Transverse colon (tissue), 4 donors: ENCODE measurements at regions not wholly inside any gene's neighbourhood (a gene's known extent, or its start where the extent isn't known, plus 50 kb on each side); places are given as distances from the start of the nearest gene placed in this dataset.

Experiments used
- EP300 ChIP-seq: sonication (generic); formaldehyde crosslinking; IDR thresholded peaks from one replicate; pipeline ENCODE4 v1.6.1; 2017; ENCODE audit warnings: antibody characterized with exemption, low read depth
- POLR2AphosphoS5 ChIP-seq, 3 donors: sonication (generic); formaldehyde crosslinking; IDR thresholded peaks; one replicate each; pipeline ENCODE4 v1.6.1; 2016; ENCODE audit warnings: antibody characterized with exemption in 3 of 3
- TF ChIP-seq, protein P1 (sequence below), 5 experiments: fragments of 200-600 bp in 3 of 5; fragments of 450-650 bp in 2 of 5; sonication (generic) in 3 of 5; IDR thresholded peaks; 1 replicate in 2 of 5; 2 replicates in 3 of 5; pipeline ENCODE4 v1.5.1; 2016 to 2017; ENCODE audit warnings: antibody characterized with exemption in 5 of 5, inconsistent platforms in 3 of 5, mild to moderate bottlenecking in 2 of 5, moderate library complexity in 1 of 5

DNA sequence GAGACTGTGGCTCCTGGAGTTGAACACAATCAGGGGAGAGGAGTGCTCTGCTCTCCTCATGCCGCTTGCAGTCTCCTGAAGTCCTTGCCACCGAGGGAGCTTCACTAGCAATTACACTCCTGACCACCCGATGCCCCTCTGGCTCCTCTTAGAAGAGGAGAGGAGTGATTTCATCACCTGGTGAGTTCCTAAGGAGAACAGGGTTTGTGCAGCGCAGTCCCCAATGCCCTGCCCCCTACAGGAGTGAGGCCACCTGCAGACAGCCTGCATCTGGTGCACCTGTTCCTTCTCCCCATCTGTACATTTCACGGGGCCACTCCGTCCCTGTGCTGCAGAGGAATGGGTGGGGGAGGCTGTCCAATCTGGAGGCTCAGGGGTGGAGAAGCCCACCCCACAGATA is 267.2 kb downstream of the HRH4 start:
- TF ChIP-seq, protein P1, sequence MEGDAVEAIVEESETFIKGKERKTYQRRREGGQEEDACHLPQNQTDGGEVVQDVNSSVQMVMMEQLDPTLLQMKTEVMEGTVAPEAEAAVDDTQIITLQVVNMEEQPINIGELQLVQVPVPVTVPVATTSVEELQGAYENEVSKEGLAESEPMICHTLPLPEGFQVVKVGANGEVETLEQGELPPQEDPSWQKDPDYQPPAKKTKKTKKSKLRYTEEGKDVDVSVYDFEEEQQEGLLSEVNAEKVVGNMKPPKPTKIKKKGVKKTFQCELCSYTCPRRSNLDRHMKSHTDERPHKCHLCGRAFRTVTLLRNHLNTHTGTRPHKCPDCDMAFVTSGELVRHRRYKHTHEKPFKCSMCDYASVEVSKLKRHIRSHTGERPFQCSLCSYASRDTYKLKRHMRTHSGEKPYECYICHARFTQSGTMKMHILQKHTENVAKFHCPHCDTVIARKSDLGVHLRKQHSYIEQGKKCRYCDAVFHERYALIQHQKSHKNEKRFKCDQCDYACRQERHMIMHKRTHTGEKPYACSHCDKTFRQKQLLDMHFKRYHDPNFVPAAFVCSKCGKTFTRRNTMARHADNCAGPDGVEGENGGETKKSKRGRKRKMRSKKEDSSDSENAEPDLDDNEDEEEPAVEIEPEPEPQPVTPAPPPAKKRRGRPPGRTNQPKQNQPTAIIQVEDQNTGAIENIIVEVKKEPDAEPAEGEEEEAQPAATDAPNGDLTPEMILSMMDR (IDR thresholded peaks at IDR 0.05) = no peak
- TF ChIP-seq POLR2AphosphoS5 (IDR thresholded peaks at IDR 0.05) (no peak), EP300 (no peak)
